IMR-90 (cell line): ENCODE measurements at regions not wholly inside any gene's neighbourhood (a gene's known extent, or its start where the extent isn't known, plus 50 kb on each side); places are given as distances from the start of the nearest gene placed in this dataset.

ENCODE experiments used
- ATAC-seq: fragments of 200-7000 bp; cut with Tn5 transposase; 2 replicates; pipeline ENCODE4 v1.9.1; 2020; ENCODE audit warnings: low read depth, mild to moderate bottlenecking, moderate library complexity
- BruUV-seq: library from RNA; stranded (reverse); fragments of 400-500 nt; replicated peaks from 2 replicates; lab custom pipeline; 2021; lab: Mats Ljungman, UMichigan
- CTCF ChIA-PET: fragments of 300-600 bp; formaldehyde crosslinking; extraction: SDS; loops from one replicate; lab custom pipeline; 2021; ENCODE audit warnings: antibody characterized with exemption; lab: Yijun Ruan, JAX
- POLR2A ChIA-PET: fragments of 300-600 bp; sonication (Branson Sonifier 250); formaldehyde crosslinking; loops from one replicate; lab custom pipeline; 2022; ENCODE audit warnings: antibody characterized with exemption; ENCODE audit not compliant: unreplicated experiment; lab: Charles Lee
- DNase-seq: peaks from one replicate; pipeline ENCODE4 v3.0.0; 2013
- H2AFZ ChIP-seq: replicated peaks from 2 replicates; pipeline ENCODE3; 2013; ENCODE audit warnings: low read length, mild to moderate bottlenecking; ENCODE audit not compliant: poor library complexity
- H2AK5ac ChIP-seq: 2 replicates; pipeline ENCODE4 v1.6.1; 2013; ENCODE audit warnings: low read depth, low read length, inconsistent platforms
- H2AK9ac ChIP-seq: replicated peaks from 2 replicates; pipeline ENCODE3; 2013; ENCODE audit warnings: mild to moderate bottlenecking, low read depth, low read length, moderate library complexity; ENCODE audit not compliant: poor library complexity
- H2BK120ac ChIP-seq: 2 replicates; pipeline ENCODE4 v1.6.1; 2013; ENCODE audit warnings: low read depth, low read length, inconsistent platforms
- H2BK15ac ChIP-seq: 3 replicates; pipeline ENCODE4 v1.6.1; 2013; ENCODE audit warnings: low read depth, low read length, inconsistent platforms
- H2BK20ac ChIP-seq: 2 replicates; pipeline ENCODE4 v1.6.1; 2013; ENCODE audit warnings: low read depth, mild to moderate bottlenecking, inconsistent platforms, low read length, moderate library complexity
- H2BK5ac ChIP-seq: 2 replicates; pipeline ENCODE4 v1.6.1; 2013; ENCODE audit warnings: mild to moderate bottlenecking, low read depth, low read length, inconsistent platforms; ENCODE audit not compliant: poor library complexity, severe bottlenecking
- H3K14ac ChIP-seq: replicated peaks from 2 replicates; pipeline ENCODE4 v1.6.1; 2013; ENCODE audit warnings: low read depth, low read length, inconsistent platforms
- H3K18ac ChIP-seq: 2 replicates; pipeline ENCODE4 v1.6.1; 2013; ENCODE audit warnings: low read depth, low read length, control low read depth
- H3K23ac ChIP-seq: 2 replicates; pipeline ENCODE4 v1.6.1; 2013; ENCODE audit warnings: low read depth, low read length, inconsistent platforms
- H3K27ac ChIP-seq: 2 replicates; pipeline ENCODE4 v1.5.1; 2013; ENCODE audit warnings: mild to moderate bottlenecking, control low read depth, low read length; ENCODE audit not compliant: insufficient read depth
- H3K27me3 ChIP-seq: 2 replicates; pipeline ENCODE4 v1.6.1; 2013; ENCODE audit warnings: low read length; ENCODE audit not compliant: control insufficient read depth, insufficient read depth
- H3K36me3 ChIP-seq: 2 replicates; pipeline ENCODE4 v1.6.1; 2013; ENCODE audit warnings: low read length, mixed read lengths; ENCODE audit not compliant: control insufficient read depth, insufficient read depth
- H3K4ac ChIP-seq: 2 replicates; pipeline ENCODE4 v1.6.1; 2013; ENCODE audit warnings: low read depth, low read length, inconsistent platforms
- H3K4me1 ChIP-seq: 2 replicates; pipeline ENCODE4 v1.6.1; 2013; ENCODE audit warnings: low read length, mixed read lengths; ENCODE audit not compliant: control insufficient read depth, insufficient read depth
- H3K4me2 ChIP-seq: 2 replicates; pipeline ENCODE4 v1.6.1; 2013; ENCODE audit warnings: low read depth, mild to moderate bottlenecking, control low read depth, low read length, moderate library complexity
- H3K4me3 ChIP-seq: 2 replicates; pipeline ENCODE4 v1.5.1; 2013; ENCODE audit warnings: low read depth, mild to moderate bottlenecking, control low read depth, low read length, moderate library complexity; ENCODE audit not compliant: insufficient read depth
- H3K56ac ChIP-seq: 2 replicates; pipeline ENCODE4 v1.6.1; 2013; ENCODE audit warnings: low read length, inconsistent platforms; ENCODE audit not compliant: insufficient read depth; ENCODE audit errors: extremely low read depth
- H3K79me1 ChIP-seq, 2 experiments: 2 replicates each; pipeline ENCODE4 v1.6.1; 2013; ENCODE audit warnings: low read length in 2 of 2, inconsistent platforms in 1 of 2, low read depth in 1 of 2
- H3K9ac ChIP-seq: 2 replicates; pipeline ENCODE4 v1.6.1; 2013; ENCODE audit warnings: low read depth, low read length, control low read depth
- H3K9me1 ChIP-seq: 2 replicates; pipeline ENCODE4 v1.6.1; 2013; ENCODE audit warnings: low read length, inconsistent platforms; ENCODE audit not compliant: insufficient read depth
- H3K9me3 ChIP-seq: 2 replicates; pipeline ENCODE4 v1.6.1; 2013; ENCODE audit warnings: low read length; ENCODE audit not compliant: control insufficient read depth, insufficient read depth
- H4K20me1 ChIP-seq: 2 replicates; pipeline ENCODE4 v1.6.1; 2013; ENCODE audit warnings: low read length, inconsistent platforms; ENCODE audit not compliant: insufficient read depth
- H4K5ac ChIP-seq: 2 replicates; pipeline ENCODE4 v1.6.1; 2013; ENCODE audit warnings: mild to moderate bottlenecking, low read depth, low read length, control low read depth
- H4K8ac ChIP-seq, 2 experiments: 2 replicates each; pipeline ENCODE4 v1.6.1; 2013; ENCODE audit warnings: low read depth in 2 of 2, low read length in 2 of 2, control low read depth in 1 of 2, inconsistent platforms in 1 of 2
- H4K91ac ChIP-seq: 2 replicates; pipeline ENCODE4 v1.6.1; 2013; ENCODE audit warnings: low read depth, low read length, inconsistent platforms; ENCODE audit not compliant: insufficient read depth
- MAZ ChIP-seq: IDR thresholded peaks from 2 replicates; pipeline ENCODE4 v1.6.1; 2012; ENCODE audit warnings: low read depth, mild to moderate bottlenecking, low read length, improper control_type of control experiment, moderate library complexity, borderline replicate concordance
- MXI1 ChIP-seq: IDR thresholded peaks from 2 replicates; pipeline ENCODE4 v1.6.1; 2012; ENCODE audit warnings: low read depth, mild to moderate bottlenecking, low read length, moderate library complexity, borderline replicate concordance
- POLR2A ChIP-seq: IDR thresholded peaks from 2 replicates; pipeline ENCODE4 v1.6.1; 2012; ENCODE audit warnings: mild to moderate bottlenecking, low read depth, low read length
- RCOR1 ChIP-seq: IDR thresholded peaks from 2 replicates; pipeline ENCODE4 v1.6.1; 2012; ENCODE audit warnings: mild to moderate bottlenecking, low read length, improper control_type of control experiment; ENCODE audit not compliant: insufficient replicate concordance
- WGBS, 2 experiments: methylation state at CpG; one replicate each; pipeline versions ENCODE4 v1.1.5 to v1.1.7; 2013; ENCODE audit warnings: missing lambda C conversion rate in 2 of 2; ENCODE audit not compliant: insufficient read length in 1 of 2; ENCODE audit errors: extremely low coverage in 2 of 2; 5-methylcytosine and 5-hydroxymethylcytosine counted together
- dilution Hi-C: fragments of 300-500 bp; cut with HindIII; formaldehyde crosslinking; loops from one replicate; pipeline ENCODE4 v1.14.3; 2018; ENCODE audit warnings: low sequenced_read_pairs; ENCODE audit not compliant: unreplicated experiment
- in situ Hi-C: fragments of 300-500 bp; cut with MboI; formaldehyde crosslinking; loops from 3 replicates; pipeline ENCODE4 v1.14.3; 2019; ENCODE audit warnings: low sequenced_read_pairs, inconsistent platforms, mixed read lengths
- intact Hi-C: fragments of 100-400 bp; cut with micrococcal nuclease; formaldehyde crosslinking; loops from 2 replicates; pipeline ENCODE4 v1.10.0; 2022

GRCh38 chr2:6336752-6337471, 528.8 kb downstream of the CMPK2 start:
- in situ Hi-C loops (no loop called here), dilution Hi-C loops (no loop called here), intact Hi-C loops (loop anchor here (10.0 kb wide), 1 partner anchor 602 kb away; no protein-coding TSS in a partner anchor)
- H2BK120ac ChIP-seq, result no peak overlapping the region
- H4K91ac ChIP-seq, result no peak overlapping the region
- no peak overlapping the region for H3K18ac ChIP-seq
- no TSS peak for BruUV-seq
- H3K36me3 ChIP-seq, result no peaks in the 10 kb centered on the region
- H3K4me2 ChIP-seq, result no peak overlapping the region
- H2BK20ac ChIP-seq, result no peak overlapping the region
- H3K79me1 ChIP-seq, result no peaks in the 10 kb centered on the region
- ATAC-seq (no peak), DNase-seq (no peak)
- no peak overlapping the region for H3K4me3 ChIP-seq
- H3K9ac ChIP-seq, result no peak overlapping the region
- no peak overlapping the region for H3K27ac ChIP-seq
- TF ChIP-seq RCOR1, result no peak
- TF ChIP-seq MAZ, result no peak
- no peak for TF ChIP-seq POLR2A
- no peak for TF ChIP-seq MXI1
- CTCF ChIA-PET, result no interaction called here
- H4K5ac ChIP-seq, result no peak overlapping the region
- no peaks in the 10 kb centered on the region for H4K20me1 ChIP-seq
- H3K9me1 ChIP-seq, result no peaks in the 10 kb centered on the region
- H2BK5ac ChIP-seq, result no peak overlapping the region
- H2AFZ ChIP-seq, result no peak overlapping the region
- no peak overlapping the region for H4K8ac ChIP-seq
- no peak overlapping the region for H2AK5ac ChIP-seq
- POLR2A ChIA-PET, result no interaction called here
- no peak overlapping the region for H3K56ac ChIP-seq
- no peaks in the 10 kb centered on the region for H3K27me3 ChIP-seq
- H3K14ac ChIP-seq, result no peak overlapping the region
- no peaks in the 10 kb centered on the region for H3K9me3 ChIP-seq
- no peak overlapping the region for H3K23ac ChIP-seq
- no peak overlapping the region for H2AK9ac ChIP-seq
- H3K4me1 ChIP-seq, result no peaks in the 10 kb centered on the region
- WGBS, 2 experiments, result no CpG with 5 or more reads among the region's 5 CpGs
- H2BK15ac ChIP-seq, result no peak overlapping the region
- no peak overlapping the region for H3K4ac ChIP-seq
